Stimulated activated memory B cell treated with anti-CD40 and anti-IgM and Interleukin-4, amounts not matched to agents 10 μg/mL and 1 μg/mL and 100 μg/mL, for 72 hours (primary cell): ENCODE measurements at regions not wholly inside any gene's neighbourhood (a gene's known extent, or its start where the extent isn't known, plus 50 kb on each side); places are given as distances from the start of the nearest gene placed in this dataset.

ENCODE experiments used
- ATAC-seq: fragments of 150-1000 bp; cut with Tn5 transposase; 2 replicates; pipeline ENCODE4 v1.10.0; 2021
- H3K27ac Mint-ChIP-seq: one replicate; pipeline ENCODE4 v1.8.0; 2022; ENCODE audit warnings: mild to moderate bottlenecking, mixed read lengths
- H3K27me3 Mint-ChIP-seq: one replicate; pipeline ENCODE4 v1.8.0; 2022; ENCODE audit warnings: mixed read lengths
- H3K36me3 Mint-ChIP-seq: one replicate; pipeline ENCODE4 v1.8.0; 2022; ENCODE audit warnings: mixed read lengths
- H3K4me1 Mint-ChIP-seq: one replicate; pipeline ENCODE4 v1.8.0; 2022; ENCODE audit warnings: mixed read lengths
- H3K4me3 Mint-ChIP-seq: one replicate; pipeline ENCODE4 v1.8.0; 2022; ENCODE audit warnings: mild to moderate bottlenecking, moderate library complexity, mixed read lengths
- H3K9me3 Mint-ChIP-seq: one replicate; pipeline ENCODE4 v1.8.0; 2022; ENCODE audit warnings: mixed read lengths

- Mint-ChIP-seq H3K36me3 (no peaks in the 10 kb centered on the region), H3K27ac (no peak overlapping the region), H3K9me3 (peaks cover 14% of the 10 kb centered on the region), H3K4me1 (no peaks in the 10 kb centered on the region), H3K4me3 (no peak overlapping the region), H3K27me3 (no peaks in the 10 kb centered on the region)
- no peak for ATAC-seq
Observed at GRCh38 chr2:15850534-15850933, 89.8 kb upstream of the MYCN start.

DNA sequence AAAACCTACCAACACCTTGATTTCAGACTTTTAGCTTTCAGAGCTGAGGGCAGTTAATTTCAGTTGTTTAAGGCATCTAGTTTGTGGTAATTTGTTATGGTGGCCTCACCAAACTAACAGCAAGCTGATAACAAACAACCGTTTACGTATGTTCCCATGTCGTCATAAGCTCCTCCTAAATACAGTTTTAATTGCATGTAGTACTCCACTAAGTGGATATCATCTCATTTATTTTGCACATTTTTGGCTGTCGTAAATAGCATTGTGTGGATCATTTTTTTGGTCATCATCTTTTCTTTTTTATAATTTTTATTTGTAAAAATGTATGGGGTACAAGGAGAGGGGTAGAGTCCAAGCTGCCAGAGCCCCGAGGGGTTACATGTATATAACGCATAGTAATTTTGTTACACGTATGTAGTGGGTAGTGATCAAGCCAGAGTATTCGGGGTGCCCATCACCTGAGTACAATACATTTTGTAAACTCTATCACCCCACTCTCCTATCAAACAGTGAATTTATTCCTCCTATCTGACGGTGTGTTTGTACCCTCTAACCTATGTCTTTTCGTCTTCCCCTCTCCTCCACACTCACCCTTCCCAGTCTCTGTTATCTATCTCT lies 89.2 kb upstream of the MYCN start:
- H3K27me3 Mint-ChIP-seq, result peaks cover 3% of the 10 kb centered on the region
- no peaks in the 10 kb centered on the region for H3K4me1 Mint-ChIP-seq
- peaks cover 15% of the 10 kb centered on the region for H3K9me3 Mint-ChIP-seq
- ATAC-seq, result no peak
- no peaks in the 10 kb centered on the region for H3K36me3 Mint-ChIP-seq
- H3K4me3 Mint-ChIP-seq, result no peak overlapping the region
- no peak overlapping the region for H3K27ac Mint-ChIP-seq

- Mint-ChIP-seq H3K36me3 (no peaks in the 10 kb centered on the region), H3K27me3 (peaks cover 12% of the 10 kb centered on the region), H3K4me3 (no peak overlapping the region), H3K4me1 (no peaks in the 10 kb centered on the region), H3K9me3 (peaks cover 15% of the 10 kb centered on the region), H3K27ac (no peak overlapping the region)
- no peak for ATAC-seq
Observed at GRCh38 chr2:15852811-15853210, 87.5 kb upstream of the MYCN start.

- Mint-ChIP-seq H3K9me3 (peaks cover 15% of the 10 kb centered on the region), H3K4me3 (no peak overlapping the region), H3K36me3 (no peaks in the 10 kb centered on the region), H3K27ac (no peak overlapping the region), H3K27me3 (peaks cover 12% of the 10 kb centered on the region), H3K4me1 (no peaks in the 10 kb centered on the region)
- ATAC-seq, result no peak
Observed at GRCh38 chr2:15853903-15854302, 86.4 kb upstream of the MYCN start.

DNA sequence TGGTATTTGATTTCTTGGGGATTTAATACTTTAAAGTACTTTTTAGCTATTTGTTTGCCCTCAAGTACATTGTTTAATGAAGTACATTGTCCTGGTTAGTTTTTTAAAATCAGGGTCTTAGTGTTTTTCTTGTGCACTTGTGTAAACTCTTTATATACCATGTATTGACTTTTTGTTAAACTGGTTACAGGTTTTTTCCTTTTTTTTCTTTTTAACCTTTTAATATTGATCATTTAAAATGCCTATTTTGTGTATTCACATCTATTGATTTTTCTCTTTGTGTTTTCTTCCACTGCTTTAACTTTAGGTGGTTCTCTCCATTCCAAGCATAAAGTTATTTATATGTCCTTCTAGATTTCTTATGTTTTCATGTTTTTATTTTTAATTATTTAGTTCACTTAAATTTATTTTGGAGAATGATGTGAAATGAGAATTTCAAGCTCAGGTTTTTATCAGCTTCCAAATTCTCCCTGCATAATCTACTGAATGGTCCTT lies 84.5 kb upstream of the MYCN start:
- Mint-ChIP-seq H3K4me3 (no peak overlapping the region), H3K27me3 (peaks cover 12% of the 10 kb centered on the region), H3K4me1 (no peaks in the 10 kb centered on the region), H3K27ac (no peak overlapping the region), H3K36me3 (no peaks in the 10 kb centered on the region), H3K9me3 (peaks cover 7% of the 10 kb centered on the region)
- ATAC-seq, result no peak

DNA sequence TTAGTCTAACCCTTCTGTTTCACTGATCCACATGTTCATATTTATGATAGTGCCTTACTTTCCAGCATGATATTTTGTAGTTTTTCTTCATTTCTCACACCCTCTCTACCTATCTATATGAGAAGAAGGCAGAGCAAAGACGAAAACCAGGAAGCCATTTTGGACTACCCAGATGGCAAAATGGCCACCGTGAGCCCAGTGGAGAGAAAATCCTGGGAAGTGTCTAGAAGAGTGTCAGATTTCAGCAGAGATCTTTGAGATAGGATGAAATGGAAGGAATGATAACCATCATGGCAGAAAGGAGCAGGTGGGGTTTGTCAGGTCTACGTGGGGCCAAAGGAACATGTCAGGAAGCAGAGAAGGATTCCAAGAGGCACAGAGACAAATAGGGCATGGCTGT lies 84.0 kb upstream of the MYCN start:
- H3K4me3 Mint-ChIP-seq, result no peak overlapping the region
- H3K27ac Mint-ChIP-seq, result no peak overlapping the region
- H3K4me1 Mint-ChIP-seq, result no peaks in the 10 kb centered on the region
- peaks cover 7% of the 10 kb centered on the region for H3K9me3 Mint-ChIP-seq
- no peaks in the 10 kb centered on the region for H3K36me3 Mint-ChIP-seq
- ATAC-seq, result no peak
- H3K27me3 Mint-ChIP-seq, result peaks cover 12% of the 10 kb centered on the region

DNA sequence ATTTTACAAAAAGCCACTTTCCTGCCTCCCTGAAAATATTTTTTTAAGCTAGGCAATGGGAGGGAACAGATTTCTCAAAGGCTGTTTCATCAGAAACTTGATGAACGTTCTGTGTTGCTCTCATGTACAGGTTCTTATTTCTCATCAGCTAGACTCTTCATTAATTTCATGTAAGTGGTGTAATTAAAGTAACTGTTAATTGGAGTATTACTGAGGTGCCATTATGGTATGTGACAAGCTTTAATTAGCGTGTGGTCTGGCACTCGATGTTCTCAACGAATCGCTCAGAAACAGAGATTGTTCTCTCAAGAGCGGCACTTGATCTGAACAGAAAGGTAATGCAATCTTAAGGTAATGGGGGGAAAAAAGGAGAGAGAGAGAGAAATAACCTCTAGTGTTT lies 81.9 kb upstream of the MYCN start:
- no peak overlapping the region for H3K27ac Mint-ChIP-seq
- ATAC-seq, result no peak
- H3K36me3 Mint-ChIP-seq, result no peaks in the 10 kb centered on the region
- no peak overlapping the region for H3K4me3 Mint-ChIP-seq
- H3K27me3 Mint-ChIP-seq, result peaks cover 28% of the 10 kb centered on the region
- H3K9me3 Mint-ChIP-seq, result peaks cover 5% of the 10 kb centered on the region
- H3K4me1 Mint-ChIP-seq, result no peaks in the 10 kb centered on the region

GRCh38 chr2:15860051-15860663 lies 80.2 kb upstream of the MYCN start:
- H3K4me1 Mint-ChIP-seq, result no peaks in the 10 kb centered on the region
- peaks cover 5% of the 10 kb centered on the region for H3K9me3 Mint-ChIP-seq
- H3K4me3 Mint-ChIP-seq, result no peak overlapping the region
- peaks cover 28% of the 10 kb centered on the region for H3K27me3 Mint-ChIP-seq
- ATAC-seq, result no peak
- no peak overlapping the region for H3K27ac Mint-ChIP-seq
- no peaks in the 10 kb centered on the region for H3K36me3 Mint-ChIP-seq

GRCh38 chr2:15860760-15861159 lies 79.6 kb upstream of the MYCN start:
- Mint-ChIP-seq H3K4me1 (no peaks in the 10 kb centered on the region), H3K9me3 (peaks cover 5% of the 10 kb centered on the region), H3K27ac (no peak overlapping the region), H3K27me3 (peaks cover 28% of the 10 kb centered on the region), H3K36me3 (no peaks in the 10 kb centered on the region), H3K4me3 (no peak overlapping the region)
- no peak for ATAC-seq

- no peaks in the 10 kb centered on the region for H3K36me3 Mint-ChIP-seq
- H3K4me1 Mint-ChIP-seq, result no peaks in the 10 kb centered on the region
- H3K27me3 Mint-ChIP-seq, result peaks cover 24% of the 10 kb centered on the region
- no peak overlapping the region for H3K4me3 Mint-ChIP-seq
- ATAC-seq, result no peak
- H3K9me3 Mint-ChIP-seq, result peaks cover 2% of the 10 kb centered on the region
- no peak overlapping the region for H3K27ac Mint-ChIP-seq
Observed at GRCh38 chr2:15861172-15861822, 79.1 kb upstream of the MYCN start.

GRCh38 chr2:15861898-15862297 lies 78.5 kb upstream of the MYCN start:
- peaks cover 4% of the 10 kb centered on the region for H3K9me3 Mint-ChIP-seq
- no peak overlapping the region for H3K27ac Mint-ChIP-seq
- H3K4me1 Mint-ChIP-seq, result no peaks in the 10 kb centered on the region
- no peak for ATAC-seq
- H3K4me3 Mint-ChIP-seq, result no peak overlapping the region
- no peaks in the 10 kb centered on the region for H3K36me3 Mint-ChIP-seq
- peaks cover 18% of the 10 kb centered on the region for H3K27me3 Mint-ChIP-seq

GRCh38 chr2:15863089-15863488 lies 77.3 kb upstream of the MYCN start:
- ATAC-seq, result no peak
- Mint-ChIP-seq H3K4me1 (no peaks in the 10 kb centered on the region), H3K36me3 (no peaks in the 10 kb centered on the region), H3K4me3 (no peak overlapping the region), H3K27me3 (peaks cover 16% of the 10 kb centered on the region), H3K9me3 (peaks cover 4% of the 10 kb centered on the region), H3K27ac (no peak overlapping the region)

- Mint-ChIP-seq H3K4me3 (no peak overlapping the region), H3K9me3 (peaks cover 4% of the 10 kb centered on the region), H3K4me1 (no peaks in the 10 kb centered on the region), H3K27me3 (peaks cover 16% of the 10 kb centered on the region), H3K27ac (no peak overlapping the region), H3K36me3 (no peaks in the 10 kb centered on the region)
- no peak for ATAC-seq
Observed at GRCh38 chr2:15863494-15864175, 76.7 kb upstream of the MYCN start.

GRCh38 chr2:15864176-15864769 lies 76.1 kb upstream of the MYCN start:
- peaks cover 16% of the 10 kb centered on the region for H3K27me3 Mint-ChIP-seq
- no peak for ATAC-seq
- peaks cover 4% of the 10 kb centered on the region for H3K9me3 Mint-ChIP-seq
- no peak overlapping the region for H3K27ac Mint-ChIP-seq
- no peaks in the 10 kb centered on the region for H3K4me1 Mint-ChIP-seq
- H3K36me3 Mint-ChIP-seq, result no peaks in the 10 kb centered on the region
- no peak overlapping the region for H3K4me3 Mint-ChIP-seq

- ATAC-seq, result no peak
- H3K36me3 Mint-ChIP-seq, result no peaks in the 10 kb centered on the region
- no peak overlapping the region for H3K27ac Mint-ChIP-seq
- H3K9me3 Mint-ChIP-seq, result peaks cover 8% of the 10 kb centered on the region
- H3K27me3 Mint-ChIP-seq, result peaks cover 16% of the 10 kb centered on the region
- H3K4me3 Mint-ChIP-seq, result no peak overlapping the region
- H3K4me1 Mint-ChIP-seq, result no peaks in the 10 kb centered on the region
Observed at GRCh38 chr2:15865923-15866322, 74.4 kb upstream of the MYCN start.
